ENCODE measurements at regions not wholly inside any gene's neighbourhood (a gene's known extent, or its start where the extent isn't known, plus 50 kb on each side); places are given as distances from the start of the nearest gene placed in this dataset.

GRCh38 chr6:1176567-1176966, 135.3 kb upstream of the FOXQ1 start:
- no peak for DNase-seq
- no TSS peak for BruUV-seq (replicated peaks)
- no peak overlapping the region for H3K4me3 Mint-ChIP-seq (ENCODE audit: low read depth, unreplicated experiment)
- no peaks in the 10 kb centered on the region for H3K9me3 Mint-ChIP-seq (ENCODE audit: low read depth, unreplicated experiment)
- no peaks in the 10 kb centered on the region for H3K36me3 Mint-ChIP-seq (ENCODE audit: insufficient read depth, unreplicated experiment)
- TF ChIP-seq CTCF (IDR thresholded peaks at IDR 0.05; ENCODE audit: unreplicated experiment): no peak
- peaks cover 8% of the 10 kb centered on the region for H3K4me1 Mint-ChIP-seq (ENCODE audit: low read depth, unreplicated experiment)
- peaks cover 12% of the 10 kb centered on the region for H3K27me3 Mint-ChIP-seq (ENCODE audit: unreplicated experiment)
- intact Hi-C loops (cut with micrococcal nuclease; ENCODE audit: unreplicated experiment): no loop called here
- H3K27ac Mint-ChIP-seq (ENCODE audit: unreplicated experiment): no peak overlapping the region
- CTCF ChIA-PET: no interaction called here

GRCh38 chr6:1175877-1176276, 136.0 kb upstream of the FOXQ1 start:
- no peak overlapping the region for H3K27ac Mint-ChIP-seq (ENCODE audit: unreplicated experiment)

GRCh38 chr6:1170794-1171193, 141.1 kb upstream of the FOXQ1 start:
- BruUV-seq (replicated peaks): no TSS peak
- CTCF ChIA-PET: no interaction called here
- no peak for TF ChIP-seq CTCF (IDR thresholded peaks at IDR 0.05; ENCODE audit: unreplicated experiment)
- no peaks in the 10 kb centered on the region for H3K4me1 Mint-ChIP-seq (ENCODE audit: low read depth, unreplicated experiment)
- intact Hi-C loops (cut with micrococcal nuclease; ENCODE audit: unreplicated experiment): no loop called here
- no peaks in the 10 kb centered on the region for H3K36me3 Mint-ChIP-seq (ENCODE audit: insufficient read depth, unreplicated experiment)
- DNase-seq: no peak
- H3K27ac Mint-ChIP-seq (ENCODE audit: unreplicated experiment): no peak overlapping the region
- H3K9me3 Mint-ChIP-seq (ENCODE audit: low read depth, unreplicated experiment): no peaks in the 10 kb centered on the region
- no peaks in the 10 kb centered on the region for H3K27me3 Mint-ChIP-seq (ENCODE audit: unreplicated experiment)
- H3K4me3 Mint-ChIP-seq (ENCODE audit: low read depth, unreplicated experiment): no peak overlapping the region

More at GRCh38 chr6:1175877-1176276, 136.0 kb upstream of the FOXQ1 start:
- Mint-ChIP-seq H3K4me1 (ENCODE audit: low read depth, unreplicated experiment) (peaks cover 8% of the 10 kb centered on the region), H3K36me3 (ENCODE audit: insufficient read depth, unreplicated experiment) (no peaks in the 10 kb centered on the region), H3K27me3 (ENCODE audit: unreplicated experiment) (peaks cover 12% of the 10 kb centered on the region), H3K9me3 (ENCODE audit: low read depth, unreplicated experiment) (no peaks in the 10 kb centered on the region), H3K4me3 (ENCODE audit: low read depth, unreplicated experiment) (no peak overlapping the region)
- no peak for TF ChIP-seq CTCF (IDR thresholded peaks at IDR 0.05; ENCODE audit: unreplicated experiment)
- no TSS peak for BruUV-seq (replicated peaks)
- CTCF ChIA-PET: no interaction called here
- intact Hi-C loops (cut with micrococcal nuclease; ENCODE audit: unreplicated experiment): no loop called here
- DNase-seq: no peak

- Mint-ChIP-seq H3K27me3 (ENCODE audit: unreplicated experiment) (no peaks in the 10 kb centered on the region), H3K27ac (ENCODE audit: unreplicated experiment) (no peak overlapping the region), H3K4me3 (ENCODE audit: low read depth, unreplicated experiment) (no peak overlapping the region), H3K36me3 (ENCODE audit: insufficient read depth, unreplicated experiment) (no peaks in the 10 kb centered on the region), H3K9me3 (ENCODE audit: low read depth, unreplicated experiment) (no peaks in the 10 kb centered on the region), H3K4me1 (ENCODE audit: low read depth, unreplicated experiment) (peaks cover 23% of the 10 kb centered on the region)
- CTCF ChIA-PET: no interaction called here
- no peak for TF ChIP-seq CTCF (IDR thresholded peaks at IDR 0.05; ENCODE audit: unreplicated experiment)
- BruUV-seq (replicated peaks): no TSS peak
- DNase-seq: no peak
- intact Hi-C loops (cut with micrococcal nuclease; ENCODE audit: unreplicated experiment): no loop called here
Measured at GRCh38 chr6:1164600-1164999, 147.3 kb upstream of the FOXQ1 start.

GRCh38 chr6:1163501-1163900, 148.4 kb upstream of the FOXQ1 start:
- peaks cover 23% of the 10 kb centered on the region for H3K4me1 Mint-ChIP-seq (ENCODE audit: low read depth, unreplicated experiment)
- no peak overlapping the region for H3K27ac Mint-ChIP-seq (ENCODE audit: unreplicated experiment)
- TF ChIP-seq CTCF (IDR thresholded peaks at IDR 0.05; ENCODE audit: unreplicated experiment): no peak
- no peaks in the 10 kb centered on the region for H3K9me3 Mint-ChIP-seq (ENCODE audit: low read depth, unreplicated experiment)
- H3K4me3 Mint-ChIP-seq (ENCODE audit: low read depth, unreplicated experiment): no peak overlapping the region
- intact Hi-C loops (cut with micrococcal nuclease; ENCODE audit: unreplicated experiment): no loop called here
- CTCF ChIA-PET: no interaction called here
- H3K27me3 Mint-ChIP-seq (ENCODE audit: unreplicated experiment): no peaks in the 10 kb centered on the region
- no TSS peak for BruUV-seq (replicated peaks)
- H3K36me3 Mint-ChIP-seq (ENCODE audit: insufficient read depth, unreplicated experiment): no peaks in the 10 kb centered on the region
- DNase-seq: no peak
